WTC11 (cell line): ENCODE measurements at regions not wholly inside any gene's neighbourhood (a gene's known extent, or its start where the extent isn't known, plus 50 kb on each side); places are given as distances from the start of the nearest gene placed in this dataset.

Experiments used
- ATAC-seq: fragments of 200-7000 bp; cut with Tn5 transposase; 2 replicates; pipeline ENCODE4 v1.10.0; 2021; ENCODE audit warnings: mild to moderate bottlenecking, moderate library complexity
- CTCF ChIA-PET: fragments of 300-600 bp; sonication (Branson Sonifier 250); formaldehyde crosslinking; loops from one replicate; lab custom pipeline; 2021; ENCODE audit warnings: antibody characterized with exemption; lab: Charles Lee
- POLR2A ChIA-PET: fragments of 350-600 bp; sonication (Branson Sonifier 250); formaldehyde crosslinking; loops from one replicate; lab custom pipeline; 2021; ENCODE audit warnings: antibody characterized with exemption; lab: Charles Lee
- DNase-seq: peaks from one replicate; pipeline ENCODE4 v3.0.0; 2021; ENCODE audit warnings: low spot score
- H3K27ac Mint-ChIP-seq: 2 replicates; pipeline ENCODE4 v1.8.0; 2021; ENCODE audit warnings: mixed read lengths
- H3K27me3 Mint-ChIP-seq: 2 replicates; pipeline ENCODE4 v1.8.0; 2021; ENCODE audit warnings: low read depth, mild to moderate bottlenecking, moderate library complexity, mixed read lengths
- H3K36me3 Mint-ChIP-seq: 2 replicates; pipeline ENCODE4 v1.8.0; 2021; ENCODE audit warnings: mixed read lengths
- H3K4me1 Mint-ChIP-seq: 2 replicates; pipeline ENCODE4 v1.8.0; 2022; ENCODE audit warnings: mixed read lengths
- H3K4me3 Mint-ChIP-seq: 2 replicates; pipeline ENCODE4 v1.8.0; 2021; ENCODE audit warnings: mild to moderate bottlenecking, moderate library complexity, mixed read lengths
- H3K9me3 Mint-ChIP-seq: 2 replicates; pipeline ENCODE4 v1.8.0; 2021; ENCODE audit warnings: mixed read lengths
- ARID4B ChIP-seq: sonication (generic); formaldehyde crosslinking; IDR thresholded peaks from 2 replicates; pipeline ENCODE4 v1.8.0; 2023; ENCODE audit warnings: missing genetic modification reagents, mild to moderate bottlenecking, borderline replicate concordance
- ATF1 ChIP-seq: sonication (generic); formaldehyde crosslinking; IDR thresholded peaks from 2 replicates; pipeline ENCODE4 v1.8.1; 2023; ENCODE audit warnings: mild to moderate bottlenecking, moderate library complexity, missing genetic modification reagents
- ATF3 ChIP-seq: sonication (generic); formaldehyde crosslinking; conservative IDR thresholded peaks from 2 replicates; pipeline ENCODE4 v1.8.1; 2022; ENCODE audit warnings: mild to moderate bottlenecking, missing genetic modification reagents
- CREB1 ChIP-seq: sonication (generic); formaldehyde crosslinking; IDR thresholded peaks from 2 replicates; pipeline ENCODE4 v1.8.0; 2023; ENCODE audit warnings: mild to moderate bottlenecking, missing genetic modification reagents
- CREM ChIP-seq: sonication (generic); formaldehyde crosslinking; IDR thresholded peaks from 2 replicates; pipeline ENCODE4 v1.8.1; 2022; ENCODE audit warnings: mild to moderate bottlenecking, missing genetic modification reagents, moderate library complexity
- EMX1 ChIP-seq: fragments of 250-450 bp; sonication (Bioruptor Pico); IDR thresholded peaks from 2 replicates; pipeline ENCODE4 v1.8.0; 2021; ENCODE audit warnings: mild to moderate bottlenecking
- GRHL2 ChIP-seq: fragments of 250-450 bp; sonication (Bioruptor Pico); IDR thresholded peaks from 2 replicates; pipeline ENCODE4 v1.8.0; 2022; ENCODE audit warnings: mild to moderate bottlenecking, moderate library complexity; ENCODE audit not compliant: insufficient replicate concordance, severe bottlenecking
- HMGXB4 ChIP-seq: sonication (generic); formaldehyde crosslinking; IDR thresholded peaks from 2 replicates; pipeline ENCODE4 v1.8.1; 2023; ENCODE audit warnings: mild to moderate bottlenecking, moderate library complexity, missing genetic modification reagents
- IRF1 ChIP-seq: sonication (generic); formaldehyde crosslinking; IDR thresholded peaks from 2 replicates; pipeline ENCODE4 v1.8.0; 2023; ENCODE audit warnings: missing genetic modification reagents
- MLX ChIP-seq: sonication (generic); formaldehyde crosslinking; IDR thresholded peaks from 2 replicates; pipeline ENCODE4 v1.8.1; 2023; ENCODE audit warnings: mild to moderate bottlenecking, missing genetic modification reagents, moderate library complexity
- NFATC4 ChIP-seq: fragments of 250-450 bp; sonication (Bioruptor Pico); IDR thresholded peaks from 2 replicates; pipeline ENCODE4 v1.9.0; 2021; ENCODE audit warnings: mild to moderate bottlenecking
- NFE2L1 ChIP-seq: sonication (generic); formaldehyde crosslinking; IDR thresholded peaks from 2 replicates; pipeline ENCODE4 v1.8.1; 2023; ENCODE audit warnings: missing genetic modification reagents
- NR1H2 ChIP-seq: sonication (generic); formaldehyde crosslinking; IDR thresholded peaks from 2 replicates; pipeline ENCODE4 v1.9.0; 2021; ENCODE audit warnings: mild to moderate bottlenecking, moderate library complexity, missing genetic modification reagents
- PRDM15 ChIP-seq: sonication (generic); formaldehyde crosslinking; IDR thresholded peaks from 2 replicates; pipeline ENCODE4 v1.8.0; 2022; ENCODE audit warnings: missing genetic modification reagents
- ZNF138 ChIP-seq: sonication (generic); formaldehyde crosslinking; conservative IDR thresholded peaks from 2 replicates; pipeline ENCODE4 v1.8.1; 2022; ENCODE audit warnings: mild to moderate bottlenecking, moderate library complexity, missing genetic modification reagents
- ZNF317 ChIP-seq: sonication (generic); formaldehyde crosslinking; IDR thresholded peaks from 2 replicates; pipeline ENCODE4 v1.8.1; 2023; ENCODE audit warnings: low read depth, mild to moderate bottlenecking, moderate library complexity, missing genetic modification reagents, borderline replicate concordance

- no peak for TF ChIP-seq ATF3
- TF ChIP-seq ZNF138 (CRISPR knock-in tag), result no peak
- TF ChIP-seq EMX1 (CRISPR knock-in tag), result no peak
- TF ChIP-seq CREB1 (CRISPR knock-in tag), result no peak
- no peak for TF ChIP-seq ZNF317 (CRISPR knock-in tag)
- TF ChIP-seq, all 79 proteins: peak for 0
These were observed 442.2 kb upstream of the MPDZ start (continued) for GRCh38 chr9:13721481-13722235.

GRCh38 chr9:13719981-13720676, 440.6 kb upstream of the MPDZ start:
- Mint-ChIP-seq H3K27me3 (no peaks in the 10 kb centered on the region), H3K4me3 (no peak overlapping the region), H3K4me1 (peaks cover 37% of the 10 kb centered on the region), H3K27ac (no peak overlapping the region), H3K36me3 (no peaks in the 10 kb centered on the region), H3K9me3 (no peaks in the 10 kb centered on the region)
- TF ChIP-seq CREM (CRISPR knock-in tag) (no peak), ARID4B (CRISPR knock-in tag) (no peak), MLX (no peak), ZNF138 (CRISPR knock-in tag) (no peak), NR1H2 (CRISPR knock-in tag) (no peak), PRDM15 (no peak), HMGXB4 (CRISPR knock-in tag) (no peak), NFATC4 (CRISPR knock-in tag) (no peak), GRHL2 (CRISPR knock-in tag) (no peak), IRF1 (no peak), ATF1 (no peak), NFE2L1 (CRISPR knock-in tag) (no peak)
- ATAC-seq (no peak; the same call in 1 of the 2 replicates), DNase-seq (no peak)
- ChIA-PET CTCF (no interaction called here), POLR2A (no interaction called here)
